HK-2 (cell line): ENCODE measurements at regions not wholly inside any gene's neighbourhood (a gene's known extent, or its start where the extent isn't known, plus 50 kb on each side); places are given as distances from the start of the nearest gene placed in this dataset.

Experiments
- DNase-seq: peaks from one replicate; pipeline ENCODE4 v3.0.0-alpha.2; 2018; ENCODE audit not compliant: unreplicated experiment

DNA sequence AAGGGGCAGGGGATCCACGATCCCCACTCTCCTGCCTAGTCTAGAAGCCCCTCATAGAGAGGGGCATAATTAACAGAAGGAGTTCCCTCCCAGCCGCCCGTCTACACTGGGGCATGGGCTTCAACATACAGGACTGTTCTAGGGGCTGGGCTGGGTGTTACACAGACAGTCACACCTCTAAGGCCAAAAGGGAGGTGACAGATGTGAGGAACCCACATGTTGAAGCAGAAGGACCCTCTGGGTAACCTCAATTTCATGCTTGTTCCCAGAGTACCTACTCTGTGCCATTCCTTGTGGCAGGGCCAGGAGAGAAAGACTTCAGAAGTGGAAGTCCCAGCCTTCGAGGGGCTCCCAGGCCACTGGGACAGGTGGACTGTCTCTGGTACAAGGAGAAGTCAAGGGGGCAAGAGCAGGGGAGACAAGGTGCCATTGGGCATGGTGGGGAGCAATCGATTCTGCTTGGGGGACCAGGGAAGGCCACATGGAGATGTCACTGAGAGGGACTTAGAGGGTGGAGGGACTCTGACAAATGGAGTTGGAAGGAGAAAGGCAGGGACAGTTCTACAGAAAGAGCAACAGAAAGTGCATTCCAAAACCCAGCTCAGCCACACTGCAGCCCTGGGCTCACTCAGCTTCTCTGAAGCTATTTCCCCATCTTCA lies 71.3 kb downstream of the CPN2 start:
- no peak for DNase-seq

DNA sequence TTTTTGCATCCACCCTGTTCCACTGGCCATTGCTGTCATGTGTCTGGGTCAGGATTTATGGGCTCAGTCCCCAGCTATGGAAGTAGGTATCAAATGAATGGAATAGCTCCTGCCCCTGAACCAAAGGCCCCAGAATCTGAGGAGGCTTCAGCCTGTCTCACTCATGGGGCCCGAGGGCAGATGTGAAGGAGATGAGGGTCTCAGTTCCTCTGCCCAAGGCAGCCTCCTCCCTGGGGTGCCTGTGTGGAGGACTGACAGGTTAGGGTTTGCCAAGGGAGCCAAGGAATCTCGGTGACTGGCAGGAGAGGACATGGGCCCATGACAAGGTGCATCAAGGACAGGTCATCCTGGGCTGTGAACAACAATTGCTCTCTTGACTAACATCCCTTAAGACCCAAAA lies 70.4 kb downstream of the CPN2 start:
- DNase-seq = no peak

- no peak for DNase-seq
Measured at GRCh38 chr3:194281306-194281705, 69.8 kb downstream of the CPN2 start.

DNA sequence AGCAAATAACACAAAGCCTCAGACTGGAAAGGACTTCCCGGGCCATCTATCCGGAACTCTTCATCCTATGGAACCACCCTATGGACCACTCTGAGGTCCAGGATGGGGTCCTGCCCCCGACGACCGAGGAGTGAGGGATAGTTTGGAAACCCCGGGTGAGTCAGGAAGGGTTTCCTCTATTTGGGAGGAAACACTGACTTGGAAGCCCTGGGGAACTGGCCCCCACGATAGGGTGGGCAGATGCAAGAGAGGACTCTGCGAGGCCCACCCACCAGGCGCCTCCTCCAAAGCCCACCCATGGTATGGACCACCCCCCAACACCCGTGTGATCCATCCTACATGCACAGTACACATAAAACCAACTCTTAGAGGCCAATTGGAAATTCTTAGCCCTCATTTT lies 69.4 kb downstream of the CPN2 start:
- DNase-seq = no peak

GRCh38 chr3:194282436-194283122 lies 68.5 kb downstream of the CPN2 start:
- no peak for DNase-seq

- DNase-seq = no peak
Measured at GRCh38 chr3:194283221-194284006, 67.7 kb downstream of the CPN2 start.

DNA sequence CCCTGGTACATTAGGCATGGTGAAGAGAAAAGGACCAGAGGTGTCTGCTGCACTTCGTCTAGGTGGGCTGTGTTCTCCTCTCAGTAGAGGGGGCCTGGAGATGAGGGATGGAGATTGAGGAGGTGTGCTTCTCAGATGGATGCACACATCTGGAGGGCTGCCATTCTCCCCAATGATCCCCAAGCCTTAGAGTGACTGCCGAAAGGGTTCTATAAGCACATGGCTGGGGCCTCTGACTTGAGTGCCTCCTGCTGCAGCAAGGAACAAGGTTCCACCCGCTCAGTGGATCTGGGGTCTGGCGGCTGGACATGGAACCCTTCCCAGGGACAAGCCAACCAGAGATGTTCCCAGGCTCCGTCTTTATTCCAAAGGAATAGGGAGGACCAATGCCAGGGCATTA lies 66.8 kb downstream of the CPN2 start:
- no peak for DNase-seq

- DNase-seq = no peak
Measured at GRCh38 chr3:194285024-194285849, 65.9 kb downstream of the CPN2 start.

DNA sequence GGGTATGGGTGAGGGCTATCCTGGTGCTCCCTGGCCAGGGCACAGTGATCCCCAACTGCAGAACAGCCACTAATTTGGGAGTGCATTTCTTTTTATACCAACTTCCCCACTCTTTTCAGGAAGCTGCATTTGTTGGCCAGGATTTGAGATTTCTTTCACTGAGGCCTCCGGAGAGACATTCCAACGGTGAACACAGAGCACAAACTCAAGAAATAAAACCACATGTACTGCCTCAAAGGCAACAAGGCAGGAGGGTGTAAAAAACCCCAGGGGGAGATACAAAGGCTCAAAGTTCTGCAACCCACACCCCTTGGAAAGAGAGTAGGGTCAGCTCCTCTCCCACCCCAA lies 65.3 kb downstream of the CPN2 start:
- no peak for DNase-seq

- DNase-seq = no peak
Measured at GRCh38 chr3:194286375-194287146, 64.6 kb downstream of the CPN2 start.

- DNase-seq = no peak
Measured at GRCh38 chr3:194287374-194287773, 63.8 kb downstream of the CPN2 start.

DNA sequence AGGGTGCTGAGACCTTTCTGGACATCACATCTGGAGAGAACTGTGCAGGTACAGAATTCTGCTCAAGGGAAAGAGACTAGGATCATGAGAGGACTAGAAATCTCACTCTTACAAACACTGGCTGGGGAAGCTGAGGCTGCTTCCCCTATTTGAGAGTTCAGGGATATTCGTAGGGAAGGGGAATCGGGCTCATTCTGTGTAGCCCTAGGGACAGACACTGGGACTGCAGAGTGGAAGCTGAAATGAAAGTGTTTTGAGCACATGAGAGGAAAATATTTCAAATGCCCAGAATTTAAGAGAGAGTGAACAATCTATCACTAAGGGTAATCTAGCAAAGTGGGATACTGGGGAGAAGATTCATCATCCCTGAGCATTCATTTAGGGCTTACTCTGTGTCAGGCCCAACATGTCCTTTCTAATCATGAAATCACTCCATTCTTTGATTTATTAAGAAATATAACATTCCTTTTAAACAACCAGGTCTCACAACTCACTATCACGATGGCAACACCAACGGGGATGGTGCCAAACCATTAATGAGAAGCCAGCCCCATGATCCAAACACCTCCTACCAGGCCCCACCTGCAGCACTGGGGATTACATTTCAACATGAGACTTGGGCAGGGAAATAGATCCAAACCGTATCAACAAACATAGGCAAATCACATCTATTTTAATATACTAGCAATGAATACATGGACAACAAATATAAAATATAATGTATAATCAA lies 63.0 kb downstream of the CPN2 start:
- no peak for DNase-seq
